Karpas-422 (cell line): ENCODE measurements at regions not wholly inside any gene's neighbourhood (a gene's known extent, or its start where the extent isn't known, plus 50 kb on each side); places are given as distances from the start of the nearest gene placed in this dataset.

Experiments
- DNase-seq: peaks from one replicate; pipeline ENCODE4 v3.0.0-alpha.2; 2015
- H2AFZ ChIP-seq: fragments of 200-600 bp; sonication (generic); 2 replicates; pipeline ENCODE4 v1.6.1; 2014; ENCODE audit warnings: antibody characterized with exemption, low read length, mixed read lengths
- H3K27ac ChIP-seq: fragments of 200-600 bp; sonication (generic); 2 replicates; pipeline ENCODE4 v1.5.1; 2014; ENCODE audit warnings: mild to moderate bottlenecking, low read length, moderate library complexity
- H3K27me3 ChIP-seq: fragments of 200-600 bp; sonication (generic); 2 replicates; pipeline ENCODE4 v1.6.1; 2014; ENCODE audit warnings: low read length, mixed read lengths
- H3K36me3 ChIP-seq: fragments of 200-600 bp; sonication (generic); 2 replicates; pipeline ENCODE4 v1.6.1; 2014; ENCODE audit warnings: low read length, mixed read lengths; ENCODE audit not compliant: insufficient read depth
- H3K4me1 ChIP-seq: fragments of 200-600 bp; sonication (generic); 2 replicates; pipeline ENCODE4 v1.6.1; 2014; ENCODE audit warnings: mild to moderate bottlenecking, low read length, mixed read lengths
- H3K4me2 ChIP-seq: fragments of 200-600 bp; sonication (generic); 2 replicates; pipeline ENCODE4 v1.6.1; 2014; ENCODE audit warnings: low read length, low read depth, mild to moderate bottlenecking; ENCODE audit not compliant: poor library complexity, severe bottlenecking
- H3K4me3 ChIP-seq: fragments of 200-600 bp; sonication (generic); 2 replicates; pipeline ENCODE4 v1.5.1; 2014; ENCODE audit warnings: mild to moderate bottlenecking, antibody characterized with exemption, low read length, mixed read lengths
- H3K79me2 ChIP-seq: fragments of 200-600 bp; sonication (generic); 2 replicates; pipeline ENCODE4 v1.6.1; 2014; ENCODE audit warnings: mild to moderate bottlenecking, low read length, mixed read lengths
- H3K9ac ChIP-seq: fragments of 200-600 bp; sonication (generic); 2 replicates; pipeline ENCODE4 v1.6.0; 2014; ENCODE audit warnings: low read length
- H3K9me2 ChIP-seq: fragments of 200-600 bp; sonication (generic), shearing (Covaris generic); replicated peaks from 2 replicates; pipeline ENCODE4 v1.6.0; 2014; ENCODE audit warnings: mild to moderate bottlenecking, low read length, moderate library complexity; ENCODE audit not compliant: insufficient read depth
- H3K9me3 ChIP-seq: fragments of 300-700, 200-600 bp; sonication (generic); 2 replicates; pipeline ENCODE4 v1.6.1; 2014; ENCODE audit warnings: low read length, mixed read lengths
- H4K20me1 ChIP-seq: fragments of 200-600 bp; sonication (generic); 2 replicates; pipeline ENCODE4 v1.6.1; 2014; ENCODE audit warnings: mild to moderate bottlenecking, antibody characterized with exemption, low read length, low read depth; ENCODE audit not compliant: insufficient read depth

GRCh38 chr9:94018628-94019027 is 63.5 kb upstream of the BARX1 start:
- H2AFZ ChIP-seq: no peak overlapping the region
- H3K9me2 ChIP-seq: no peaks in the 10 kb centered on the region
- H3K79me2 ChIP-seq: no peaks in the 10 kb centered on the region
- no peaks in the 10 kb centered on the region for H3K4me1 ChIP-seq
- H3K9ac ChIP-seq: no peak overlapping the region
- no peak overlapping the region for H3K27ac ChIP-seq
- H3K9me3 ChIP-seq: no peaks in the 10 kb centered on the region
- H3K36me3 ChIP-seq: no peaks in the 10 kb centered on the region
- no peak overlapping the region for H3K4me2 ChIP-seq
- H3K27me3 ChIP-seq: no peaks in the 10 kb centered on the region
- H3K4me3 ChIP-seq: no peak overlapping the region
- no peaks in the 10 kb centered on the region for H4K20me1 ChIP-seq
- DNase-seq: no peak

- Histone ChIP-seq H2AFZ (no peak overlapping the region), H3K27me3 (no peaks in the 10 kb centered on the region), H3K4me2 (no peak overlapping the region), H3K4me1 (no peaks in the 10 kb centered on the region), H3K4me3 (no peak overlapping the region), H3K9me3 (no peaks in the 10 kb centered on the region), H4K20me1 (no peaks in the 10 kb centered on the region), H3K79me2 (no peaks in the 10 kb centered on the region), H3K9ac (no peak overlapping the region), H3K36me3 (no peaks in the 10 kb centered on the region), H3K27ac (no peak overlapping the region), H3K9me2 (no peaks in the 10 kb centered on the region)
- no peak for DNase-seq
Measured at GRCh38 chr9:94017939-94018531, 62.9 kb upstream of the BARX1 start.

DNA sequence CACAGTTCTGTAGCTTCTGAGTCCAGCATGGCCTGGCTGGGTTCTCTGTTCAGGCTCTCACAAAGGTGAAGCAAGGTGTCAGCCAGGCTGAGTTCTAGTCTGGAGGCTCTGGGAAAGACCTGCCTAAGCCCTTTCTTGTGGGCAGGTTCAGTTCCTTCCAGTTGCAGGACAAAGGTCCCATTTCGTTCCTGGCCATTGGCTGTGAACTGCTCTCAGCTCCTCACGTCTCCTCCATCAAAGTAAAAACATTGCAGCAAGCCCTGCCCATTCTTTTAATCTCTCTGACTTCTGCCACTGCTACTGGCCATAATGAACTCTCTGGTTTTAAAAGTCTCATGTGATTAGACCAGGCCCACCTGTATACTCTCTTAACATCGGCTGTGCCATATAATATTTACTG is 61.6 kb upstream of the BARX1 start:
- H3K9me2 ChIP-seq: no peaks in the 10 kb centered on the region
- H3K27ac ChIP-seq: no peak overlapping the region
- H3K4me2 ChIP-seq: no peak overlapping the region
- H3K4me3 ChIP-seq: no peak overlapping the region
- no peak for DNase-seq
- no peaks in the 10 kb centered on the region for H3K27me3 ChIP-seq
- no peaks in the 10 kb centered on the region for H3K9me3 ChIP-seq
- no peak overlapping the region for H3K9ac ChIP-seq
- no peaks in the 10 kb centered on the region for H4K20me1 ChIP-seq
- H3K79me2 ChIP-seq: no peaks in the 10 kb centered on the region
- H2AFZ ChIP-seq: no peak overlapping the region
- no peaks in the 10 kb centered on the region for H3K36me3 ChIP-seq
- H3K4me1 ChIP-seq: no peaks in the 10 kb centered on the region

DNA sequence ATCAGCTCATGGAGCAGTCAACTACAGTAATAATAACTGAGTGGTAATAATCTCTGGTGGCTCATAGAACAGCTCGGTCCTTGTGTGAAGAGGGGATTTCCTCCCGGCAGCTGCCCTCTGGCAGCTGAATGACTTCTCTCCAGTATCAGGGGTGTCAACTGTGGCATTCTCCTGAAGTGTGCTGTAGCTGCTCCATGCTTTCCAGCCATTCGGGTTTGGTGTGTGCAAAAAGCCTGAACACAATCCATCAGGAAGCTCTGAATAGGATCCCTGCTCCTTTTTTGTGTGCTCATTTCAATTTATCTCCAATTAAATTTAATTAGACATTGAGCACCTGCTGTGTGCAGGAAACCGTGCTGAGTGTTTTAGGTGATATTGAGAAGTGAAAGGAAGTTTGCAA is 59.8 kb upstream of the BARX1 start:
- Histone ChIP-seq H3K79me2 (no peaks in the 10 kb centered on the region), H2AFZ (no peak overlapping the region), H4K20me1 (no peaks in the 10 kb centered on the region), H3K4me3 (no peak overlapping the region), H3K4me1 (no peaks in the 10 kb centered on the region), H3K9ac (no peak overlapping the region), H3K27me3 (no peaks in the 10 kb centered on the region), H3K9me3 (no peaks in the 10 kb centered on the region), H3K4me2 (no peak overlapping the region), H3K36me3 (no peaks in the 10 kb centered on the region), H3K27ac (no peak overlapping the region), H3K9me2 (no peaks in the 10 kb centered on the region)
- no peak for DNase-seq

DNA sequence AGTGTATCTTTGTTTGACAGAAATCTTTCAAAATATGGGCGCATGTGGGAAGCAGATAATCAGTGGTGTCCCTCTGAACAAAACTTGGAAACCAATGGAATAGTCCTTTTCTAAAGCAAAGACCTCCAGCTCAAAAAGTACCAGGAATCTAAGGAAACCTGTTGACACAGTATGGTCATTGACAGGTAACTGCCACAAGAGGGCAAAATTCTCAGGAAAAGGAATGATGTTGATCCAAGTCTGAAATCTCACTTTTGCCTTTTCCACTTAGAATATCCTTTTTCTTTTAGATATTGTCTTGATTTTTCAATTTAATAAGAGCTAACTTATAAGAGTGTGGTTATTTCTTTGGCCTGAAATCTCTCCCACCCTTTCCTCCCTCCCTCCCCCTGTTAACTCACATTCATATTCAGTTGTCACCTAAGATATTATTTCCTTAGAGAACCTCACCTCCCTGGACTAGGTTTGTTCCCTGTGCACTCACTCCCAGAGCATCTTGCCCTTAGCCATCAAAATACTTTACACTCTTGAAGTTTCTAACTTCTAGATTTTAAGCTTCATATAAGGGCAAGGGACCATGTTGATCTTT is 59.0 kb upstream of the BARX1 start:
- no peak overlapping the region for H3K4me3 ChIP-seq
- H3K4me1 ChIP-seq: no peaks in the 10 kb centered on the region
- H3K4me2 ChIP-seq: no peak overlapping the region
- H4K20me1 ChIP-seq: no peaks in the 10 kb centered on the region
- no peaks in the 10 kb centered on the region for H3K36me3 ChIP-seq
- no peaks in the 10 kb centered on the region for H3K9me2 ChIP-seq
- H3K27ac ChIP-seq: no peak overlapping the region
- H2AFZ ChIP-seq: no peak overlapping the region
- H3K27me3 ChIP-seq: no peaks in the 10 kb centered on the region
- H3K9ac ChIP-seq: no peak overlapping the region
- peak; percentile 67 for DNase-seq
- no peaks in the 10 kb centered on the region for H3K79me2 ChIP-seq
- no peaks in the 10 kb centered on the region for H3K9me3 ChIP-seq

- DNase-seq: no peak
- Histone ChIP-seq H2AFZ (no peak overlapping the region), H3K4me3 (no peak overlapping the region), H3K4me1 (no peaks in the 10 kb centered on the region), H3K9me3 (no peaks in the 10 kb centered on the region), H3K4me2 (no peak overlapping the region), H4K20me1 (no peaks in the 10 kb centered on the region), H3K36me3 (no peaks in the 10 kb centered on the region), H3K79me2 (no peaks in the 10 kb centered on the region), H3K27ac (no peak overlapping the region), H3K9me2 (no peaks in the 10 kb centered on the region), H3K27me3 (no peaks in the 10 kb centered on the region), H3K9ac (no peak overlapping the region)
Measured at GRCh38 chr9:94010980-94011533, 55.9 kb upstream of the BARX1 start.

GRCh38 chr9:94005272-94005901 is 50.2 kb upstream of the BARX1 start:
- Histone ChIP-seq H3K4me3 (no peak overlapping the region), H3K9me2 (no peaks in the 10 kb centered on the region), H2AFZ (no peak overlapping the region), H3K9me3 (no peaks in the 10 kb centered on the region), H3K9ac (no peak overlapping the region), H4K20me1 (no peaks in the 10 kb centered on the region), H3K4me2 (no peak overlapping the region), H3K27ac (no peak overlapping the region), H3K36me3 (no peaks in the 10 kb centered on the region), H3K4me1 (no peaks in the 10 kb centered on the region), H3K27me3 (no peaks in the 10 kb centered on the region), H3K79me2 (no peaks in the 10 kb centered on the region)
- no peak for DNase-seq
